Brain microvascular endothelial cell (primary cell): ENCODE measurements at regions not wholly inside any gene's neighbourhood (a gene's known extent, or its start where the extent isn't known, plus 50 kb on each side); places are given as distances from the start of the nearest gene placed in this dataset.
A peak's percentile ranks its signal among the peaks of the same experiment; 100 is the strongest.

Source experiments
- DNase-seq: peaks from one replicate; pipeline ENCODE4 v3.0.0-alpha.2; 2020
- H3K27ac ChIP-seq: fragments of 250-450 bp; sonication (Bioruptor Pico); 2 replicates; pipeline ENCODE4 v1.5.1; 2020; ENCODE audit warnings: mild to moderate bottlenecking, moderate library complexity
- H3K27me3 ChIP-seq: fragments of 250-450 bp; sonication (Bioruptor Pico); replicated peaks from 2 replicates; pipeline ENCODE4 v1.5.1; 2020; ENCODE audit warnings: mild to moderate bottlenecking
- H3K36me3 ChIP-seq: fragments of 250-450 bp; sonication (Bioruptor Pico); replicated peaks from 2 replicates; pipeline ENCODE4 v1.5.1; 2020; ENCODE audit warnings: mild to moderate bottlenecking
- H3K4me3 ChIP-seq: 2 replicates; pipeline ENCODE4 v1.5.1; 2011; ENCODE audit warnings: low read depth, mild to moderate bottlenecking, control low read depth, low read length, moderate library complexity
- in situ Hi-C: cut with HindIII; loops from 2 replicates; pipeline ENCODE4 v1.10.0; 2017; ENCODE audit warnings: low sequenced_read_pairs, low pct_ligation_motif_present
- TF ChIP-seq, protein P1 (sequence below): IDR thresholded peaks from 2 replicates; pipeline ENCODE4 v1.5.1; 2011; ENCODE audit warnings: low read depth, mild to moderate bottlenecking, moderate library complexity, low read length, control low read depth, inconsistent platforms; ENCODE audit errors: missing control alignments

- TF ChIP-seq, protein P1, sequence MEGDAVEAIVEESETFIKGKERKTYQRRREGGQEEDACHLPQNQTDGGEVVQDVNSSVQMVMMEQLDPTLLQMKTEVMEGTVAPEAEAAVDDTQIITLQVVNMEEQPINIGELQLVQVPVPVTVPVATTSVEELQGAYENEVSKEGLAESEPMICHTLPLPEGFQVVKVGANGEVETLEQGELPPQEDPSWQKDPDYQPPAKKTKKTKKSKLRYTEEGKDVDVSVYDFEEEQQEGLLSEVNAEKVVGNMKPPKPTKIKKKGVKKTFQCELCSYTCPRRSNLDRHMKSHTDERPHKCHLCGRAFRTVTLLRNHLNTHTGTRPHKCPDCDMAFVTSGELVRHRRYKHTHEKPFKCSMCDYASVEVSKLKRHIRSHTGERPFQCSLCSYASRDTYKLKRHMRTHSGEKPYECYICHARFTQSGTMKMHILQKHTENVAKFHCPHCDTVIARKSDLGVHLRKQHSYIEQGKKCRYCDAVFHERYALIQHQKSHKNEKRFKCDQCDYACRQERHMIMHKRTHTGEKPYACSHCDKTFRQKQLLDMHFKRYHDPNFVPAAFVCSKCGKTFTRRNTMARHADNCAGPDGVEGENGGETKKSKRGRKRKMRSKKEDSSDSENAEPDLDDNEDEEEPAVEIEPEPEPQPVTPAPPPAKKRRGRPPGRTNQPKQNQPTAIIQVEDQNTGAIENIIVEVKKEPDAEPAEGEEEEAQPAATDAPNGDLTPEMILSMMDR = no peak
- Histone ChIP-seq H3K27me3 (no peaks in the 10 kb centered on the region), H3K4me3 (no peak overlapping the region), H3K36me3 (no peaks in the 10 kb centered on the region), H3K27ac (peak overlapping the region; percentile 24)
- no peak for DNase-seq
- in situ Hi-C loops = no loop called here
Observed at GRCh38 chr18:68438536-68438935, 276.4 kb downstream of the TMX3 start.

- in situ Hi-C loops = no loop called here
- Histone ChIP-seq H3K27ac (peak overlapping the region; percentile 71), H3K27me3 (no peaks in the 10 kb centered on the region), H3K4me3 (no peak overlapping the region), H3K36me3 (no peaks in the 10 kb centered on the region)
- peak; percentile 79 for DNase-seq
- TF ChIP-seq, protein P1 = no peak
Observed at GRCh38 chr18:68436485-68436884, 278.4 kb downstream of the TMX3 start.

- no peak overlapping the region for H3K27ac ChIP-seq
- no peak overlapping the region for H3K4me3 ChIP-seq
- TF ChIP-seq, protein P1 = no peak
- in situ Hi-C loops = no loop called here
- no peaks in the 10 kb centered on the region for H3K36me3 ChIP-seq
- DNase-seq = no peak
- no peaks in the 10 kb centered on the region for H3K27me3 ChIP-seq
Observed at GRCh38 chr18:68435581-68435980, 279.3 kb downstream of the TMX3 start.

GRCh38 chr18:68431922-68432198 is 283.0 kb downstream of the TMX3 start:
- Histone ChIP-seq H3K27ac (no peak overlapping the region), H3K36me3 (no peaks in the 10 kb centered on the region), H3K4me3 (no peak overlapping the region), H3K27me3 (no peaks in the 10 kb centered on the region)
- TF ChIP-seq, protein P1 = no peak
- DNase-seq = no peak
- in situ Hi-C loops = no loop called here

DNA sequence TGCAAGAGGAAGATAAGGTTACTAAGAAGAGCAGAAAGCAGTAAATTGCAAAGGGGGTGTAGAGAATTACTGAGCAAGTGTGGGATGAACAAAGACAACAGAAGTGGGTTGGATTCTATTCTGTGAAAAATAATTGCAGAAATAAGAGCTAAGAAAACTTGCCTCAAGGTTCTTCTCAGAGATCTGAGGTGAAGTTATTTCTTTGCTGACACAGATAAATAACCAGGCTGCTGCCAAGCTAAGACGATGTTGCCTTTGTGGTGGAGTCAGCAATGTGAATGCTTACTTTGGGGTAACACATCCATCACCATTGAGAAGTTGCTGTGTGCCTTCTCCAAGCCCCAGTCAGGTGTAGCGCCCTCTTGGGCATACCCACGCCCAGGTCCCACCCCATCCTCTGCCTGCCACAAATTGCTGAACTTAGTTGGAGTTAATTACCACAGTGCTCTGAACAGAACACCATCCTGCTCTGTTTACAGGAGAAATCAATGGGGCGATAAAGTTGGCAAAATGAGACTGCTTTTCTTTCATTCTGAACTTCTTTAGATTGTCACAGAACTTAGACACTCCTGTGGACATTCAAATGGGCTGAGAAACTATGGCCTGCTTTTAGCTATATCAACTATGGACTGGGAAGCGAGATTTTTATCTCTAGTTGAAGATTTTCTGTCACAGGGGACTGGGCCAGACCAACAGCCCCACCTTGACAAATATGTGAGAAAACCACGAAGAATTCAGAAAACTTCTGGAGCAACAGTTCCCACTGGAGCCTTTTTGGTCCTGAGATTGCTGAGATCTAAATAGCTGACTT is 283.6 kb downstream of the TMX3 start:
- H3K4me3 ChIP-seq = no peak overlapping the region
- peak overlapping the region; percentile 22 for H3K27ac ChIP-seq
- H3K36me3 ChIP-seq = no peaks in the 10 kb centered on the region
- TF ChIP-seq, protein P1 = no peak
- H3K27me3 ChIP-seq = no peaks in the 10 kb centered on the region
- in situ Hi-C loops = no loop called here
- DNase-seq = no peak

- H3K36me3 ChIP-seq = no peaks in the 10 kb centered on the region
- in situ Hi-C loops = no loop called here
- H3K27me3 ChIP-seq = no peaks in the 10 kb centered on the region
- H3K27ac ChIP-seq = peak overlapping the region; percentile 38
- TF ChIP-seq, protein P1 = no peak
- DNase-seq = no peak
- no peak overlapping the region for H3K4me3 ChIP-seq
Observed at GRCh38 chr18:68429841-68430240, 285.1 kb downstream of the TMX3 start.
